Stomach (tissue), 4 donors: ENCODE measurements at regions not wholly inside any gene's neighbourhood (a gene's known extent, or its start where the extent isn't known, plus 50 kb on each side); places are given as distances from the start of the nearest gene placed in this dataset.

Experiments
- CTCF ChIP-seq, 7 experiments: fragments of 450-650 bp in 4 of 7; fragments of 200-600 bp in 3 of 7; sonication (generic) in 3 of 7; IDR thresholded peaks; one replicate each; pipeline ENCODE4 v1.5.1; 2016 to 2019; ENCODE audit warnings: antibody characterized with exemption in 7 of 7, control low read depth in 2 of 7, mild to moderate bottlenecking in 1 of 7
- EP300 ChIP-seq: sonication (generic); formaldehyde crosslinking; IDR thresholded peaks from one replicate; pipeline ENCODE4 v1.6.1; 2017; ENCODE audit warnings: antibody characterized with exemption

- TF ChIP-seq CTCF (IDR thresholded peaks at IDR 0.05) (no peak), EP300 (no peak)
Measured at GRCh38 chr2:42999391-42999841, 207.0 kb upstream of the HAAO start.
